GM23338 (cell line): ENCODE measurements at regions not wholly inside any gene's neighbourhood (a gene's known extent, or its start where the extent isn't known, plus 50 kb on each side); places are given as distances from the start of the nearest gene placed in this dataset.

Experiments used
- ATAC-seq: fragments of 200-7000 bp; cut with Tn5 transposase; 3 replicates; pipeline ENCODE4 v1.9.1; 2020
- DNase-seq: peaks from one replicate; pipeline ENCODE4 v3.0.0-alpha.2; 2015; ENCODE audit warnings: low spot score
- H2AFZ ChIP-seq: fragments of 200-600 bp; sonication (generic); 2 replicates; pipeline ENCODE4 v1.8.0; 2016; ENCODE audit warnings: antibody characterized with exemption, mild to moderate bottlenecking, moderate library complexity
- H3F3A ChIP-seq: fragments of 200-600 bp; sonication (generic); replicated peaks from 2 replicates; pipeline ENCODE4 v1.8.0; 2017; ENCODE audit warnings: antibody characterized with exemption, mixed run types, low read depth
- H3K27ac ChIP-seq: fragments of 200-600 bp; sonication (generic); 2 replicates; pipeline ENCODE4 v1.6.1; 2016; ENCODE audit warnings: low read depth
- H3K27me3 ChIP-seq: fragments of 200-600 bp; sonication (generic); 2 replicates; pipeline ENCODE4 v1.8.0; 2016; ENCODE audit warnings: mild to moderate bottlenecking, mixed run types, moderate library complexity; ENCODE audit not compliant: insufficient read depth
- H3K36me3 ChIP-seq: fragments of 200-600 bp; sonication (generic); 2 replicates; pipeline ENCODE4 v1.8.0; 2016; ENCODE audit warnings: mild to moderate bottlenecking; ENCODE audit not compliant: insufficient read depth
- H3K4me1 ChIP-seq: fragments of 200-600 bp; sonication (generic); 2 replicates; pipeline ENCODE4 v1.8.0; 2016; ENCODE audit warnings: mild to moderate bottlenecking, moderate library complexity; ENCODE audit not compliant: insufficient read depth
- H3K4me2 ChIP-seq: fragments of 200-600 bp; sonication (generic); 2 replicates; pipeline ENCODE4 v1.7.1; 2017; ENCODE audit warnings: mixed run types
- H3K4me3 ChIP-seq: fragments of 200-600 bp; sonication (generic); 2 replicates; pipeline ENCODE4 v1.6.1; 2016; ENCODE audit warnings: mixed run types
- H3K79me2 ChIP-seq: fragments of 200-600 bp; sonication (generic); replicated peaks from 2 replicates; pipeline ENCODE4 v1.8.0; 2017; ENCODE audit warnings: mild to moderate bottlenecking; ENCODE audit not compliant: insufficient read depth
- H3K9me2 ChIP-seq: fragments of 200-600 bp; sonication (generic); 2 replicates; pipeline ENCODE4 v1.8.0; 2017; ENCODE audit not compliant: insufficient read depth
- H4K20me1 ChIP-seq: fragments of 200-600 bp; sonication (generic); replicated peaks from 2 replicates; pipeline ENCODE4 v1.8.0; 2017; ENCODE audit warnings: mild to moderate bottlenecking; ENCODE audit not compliant: insufficient read depth
- H3K27ac Mint-ChIP-seq: 2 replicates; pipeline ENCODE4 v1.8.0; 2020; ENCODE audit warnings: inconsistent platforms, mild to moderate bottlenecking, moderate library complexity, mixed read lengths
- H3K27me3 Mint-ChIP-seq: 3 replicates; pipeline ENCODE4 v1.8.0; 2022; ENCODE audit warnings: low read depth, mild to moderate bottlenecking, moderate library complexity, mixed read lengths, inconsistent platforms; ENCODE audit not compliant: insufficient read depth, poor library complexity
- H3K36me3 Mint-ChIP-seq: 3 replicates; pipeline ENCODE4 v1.8.0; 2021; ENCODE audit warnings: low read depth, mild to moderate bottlenecking, inconsistent platforms, moderate library complexity, mixed read lengths
- H3K4me1 Mint-ChIP-seq: 3 replicates; pipeline ENCODE4 v1.8.0; 2020; ENCODE audit warnings: mild to moderate bottlenecking, inconsistent platforms, mixed read lengths
- H3K4me3 Mint-ChIP-seq: 3 replicates; pipeline ENCODE4 v1.8.0; 2021; ENCODE audit warnings: moderate library complexity, mild to moderate bottlenecking, inconsistent platforms, mixed read lengths
- H3K9me3 Mint-ChIP-seq: 3 replicates; pipeline ENCODE4 v1.8.0; 2020; ENCODE audit warnings: moderate library complexity, mild to moderate bottlenecking, inconsistent platforms, mixed read lengths
- CREB1 ChIP-seq: fragments of 250-450 bp; sonication (Bioruptor Pico); IDR thresholded peaks from 2 replicates; pipeline ENCODE4 v1.5.0; 2020; ENCODE audit warnings: low read depth, mild to moderate bottlenecking, moderate library complexity
- ETS1 ChIP-seq: IDR thresholded peaks from 2 replicates; pipeline ENCODE4 v1.6.1; 2016; ENCODE audit warnings: antibody characterized with exemption
- EZH2 ChIP-seq: fragments of 200-600 bp; sonication (generic); IDR thresholded peaks from one replicate; pipeline ENCODE4 v1.8.0; 2017; ENCODE audit warnings: antibody characterized with exemption, mild to moderate bottlenecking, low read depth; ENCODE audit not compliant: unreplicated experiment
- EZH2phosphoT487 ChIP-seq: fragments of 200-600 bp; sonication (generic); IDR thresholded peaks from one replicate; pipeline ENCODE4 v1.8.1; 2018; ENCODE audit warnings: antibody characterized with exemption; ENCODE audit not compliant: unreplicated experiment
- JUNB ChIP-seq: IDR thresholded peaks from one replicate; pipeline ENCODE4 v1.6.1; 2016; ENCODE audit warnings: antibody characterized with exemption; ENCODE audit not compliant: unreplicated experiment
- NANOG ChIP-seq: IDR thresholded peaks from 2 replicates; pipeline ENCODE4 v1.6.1; 2016; ENCODE audit warnings: antibody characterized with exemption, borderline replicate concordance
- POLR2AphosphoS5 ChIP-seq: IDR thresholded peaks from 2 replicates; pipeline ENCODE4 v1.6.1; 2016; ENCODE audit warnings: antibody characterized with exemption, low read depth
- REST ChIP-seq: IDR thresholded peaks from one replicate; pipeline ENCODE4 v1.6.1; 2018; ENCODE audit warnings: antibody characterized with exemption; ENCODE audit not compliant: unreplicated experiment
- STAT1 ChIP-seq: IDR thresholded peaks from one replicate; pipeline ENCODE4 v1.6.1; 2016; ENCODE audit warnings: antibody characterized with exemption; ENCODE audit not compliant: unreplicated experiment
- ZNF114 ChIP-seq: fragments of 250-450 bp; sonication (Bioruptor Pico); IDR thresholded peaks from 2 replicates; pipeline ENCODE4 v1.5.0; 2020; ENCODE audit warnings: mild to moderate bottlenecking, moderate library complexity
- ZNF331 ChIP-seq: fragments of 250-450 bp; sonication (Bioruptor Pico); IDR thresholded peaks from 2 replicates; pipeline ENCODE4 v1.5.0; 2020; ENCODE audit warnings: low read depth, mild to moderate bottlenecking, moderate library complexity
- ZNF462 ChIP-seq: fragments of 250-450 bp; sonication (Bioruptor Pico); IDR thresholded peaks from 2 replicates; pipeline ENCODE4 v1.5.0; 2020; ENCODE audit warnings: mild to moderate bottlenecking, moderate library complexity
- TF ChIP-seq, protein P1 (sequence below), 2 experiments: fragments of 200-600 bp in 1 of 2; sonication (generic) in 1 of 2; conservative IDR thresholded peaks; 2 replicates each; pipeline versions ENCODE4 v1.5.1 to v1.6.1; 2016 to 2017; ENCODE audit warnings: antibody characterized with exemption in 2 of 2, low read depth in 2 of 2, mild to moderate bottlenecking in 2 of 2, moderate library complexity in 1 of 2

GRCh38 chr4:24638396-24638875 is 54.1 kb upstream of the DHX15 start:
- peaks cover 8% of the 10 kb centered on the region; the same call in 1 of the 2 replicates for H3K9me2 ChIP-seq
- no peaks in the 10 kb centered on the region for H3K27me3 ChIP-seq
- H3K27ac Mint-ChIP-seq, result no peak overlapping the region
- no peaks in the 10 kb centered on the region for H3F3A ChIP-seq
- no peaks in the 10 kb centered on the region for H3K79me2 ChIP-seq
- H3K36me3 ChIP-seq, result no peaks in the 10 kb centered on the region
- no peak overlapping the region for H3K4me3 Mint-ChIP-seq
- DNase-seq (no peak), ATAC-seq (no peak)
- no peaks in the 10 kb centered on the region for H3K9me3 Mint-ChIP-seq
- peaks cover 2% of the 10 kb centered on the region for H3K27me3 Mint-ChIP-seq
- H3K36me3 Mint-ChIP-seq, result no peaks in the 10 kb centered on the region
- no peaks in the 10 kb centered on the region for H4K20me1 ChIP-seq
- no peak overlapping the region for H3K4me2 ChIP-seq
- TF ChIP-seq, protein P1, sequence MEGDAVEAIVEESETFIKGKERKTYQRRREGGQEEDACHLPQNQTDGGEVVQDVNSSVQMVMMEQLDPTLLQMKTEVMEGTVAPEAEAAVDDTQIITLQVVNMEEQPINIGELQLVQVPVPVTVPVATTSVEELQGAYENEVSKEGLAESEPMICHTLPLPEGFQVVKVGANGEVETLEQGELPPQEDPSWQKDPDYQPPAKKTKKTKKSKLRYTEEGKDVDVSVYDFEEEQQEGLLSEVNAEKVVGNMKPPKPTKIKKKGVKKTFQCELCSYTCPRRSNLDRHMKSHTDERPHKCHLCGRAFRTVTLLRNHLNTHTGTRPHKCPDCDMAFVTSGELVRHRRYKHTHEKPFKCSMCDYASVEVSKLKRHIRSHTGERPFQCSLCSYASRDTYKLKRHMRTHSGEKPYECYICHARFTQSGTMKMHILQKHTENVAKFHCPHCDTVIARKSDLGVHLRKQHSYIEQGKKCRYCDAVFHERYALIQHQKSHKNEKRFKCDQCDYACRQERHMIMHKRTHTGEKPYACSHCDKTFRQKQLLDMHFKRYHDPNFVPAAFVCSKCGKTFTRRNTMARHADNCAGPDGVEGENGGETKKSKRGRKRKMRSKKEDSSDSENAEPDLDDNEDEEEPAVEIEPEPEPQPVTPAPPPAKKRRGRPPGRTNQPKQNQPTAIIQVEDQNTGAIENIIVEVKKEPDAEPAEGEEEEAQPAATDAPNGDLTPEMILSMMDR (conservative IDR thresholded peaks at IDR 0.05; ENCODE audit: low read depth in 2 of 2), result no peak
- TF ChIP-seq NANOG (no peak), ZNF114 (no peak), EZH2 (no peak), CREB1 (no peak), EZH2phosphoT487 (no peak), ETS1 (no peak), POLR2AphosphoS5 (no peak), JUNB (no peak), STAT1 (no peak), ZNF331 (CRISPR knock-in tag) (no peak), ZNF462 (CRISPR knock-in tag) (no peak), REST (no peak)
- no peak overlapping the region for H3K4me3 ChIP-seq
- peaks cover 9% of the 10 kb centered on the region; the same call in 1 of the 2 replicates for H3K4me1 ChIP-seq
- H2AFZ ChIP-seq, result no peak overlapping the region
- no peak overlapping the region for H3K27ac ChIP-seq
- H3K4me1 Mint-ChIP-seq, result peaks cover 11% of the 10 kb centered on the region
